ENCODE measurements at regions not wholly inside any gene's neighbourhood (a gene's known extent, or its start where the extent isn't known, plus 50 kb on each side); places are given as distances from the start of the nearest gene placed in this dataset.

DNA sequence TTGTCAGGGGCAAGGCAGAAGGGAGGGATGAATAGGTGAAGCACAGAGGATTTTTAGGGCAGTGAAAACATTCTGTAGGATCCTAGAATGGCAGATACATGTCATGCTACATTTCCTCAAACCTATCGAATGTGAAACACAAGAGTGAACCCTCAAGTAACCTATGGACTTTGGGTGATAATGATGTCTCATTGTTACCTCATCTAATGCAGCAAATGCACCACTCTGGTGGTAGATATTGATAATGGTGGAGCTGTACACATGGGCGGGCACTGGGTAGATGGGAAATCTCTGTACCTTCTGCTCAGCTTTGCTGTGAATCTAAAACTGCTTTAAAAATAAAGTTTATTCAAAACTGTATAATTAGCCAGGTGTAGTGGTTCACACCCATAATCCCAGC, 95.2 kb upstream of the NCK2 start:
- H3K4me3 ChIP-seq (ENCODE audit: low read depth in 1 of 2, low read length in 2 of 2) = no peak overlapping the region
- no peaks in the 10 kb centered on the region for H3K4me1 ChIP-seq (ENCODE audit: insufficient read depth, low read length)
- H3K27me3 ChIP-seq (ENCODE audit: control insufficient read depth in 1 of 2, insufficient read depth in 2 of 2, low read length in 2 of 2) = no peaks in the 10 kb centered on the region
- no peak overlapping the region for H3K27ac ChIP-seq (ENCODE audit: low read depth, low read length)
- no peak overlapping the region for H3K9ac ChIP-seq (ENCODE audit: low read length)
- H3K9me3 ChIP-seq (ENCODE audit: low read length) = no peaks in the 10 kb centered on the region
- no peaks in the 10 kb centered on the region for H3K36me3 ChIP-seq (ENCODE audit: insufficient read depth, low read length)

DNA sequence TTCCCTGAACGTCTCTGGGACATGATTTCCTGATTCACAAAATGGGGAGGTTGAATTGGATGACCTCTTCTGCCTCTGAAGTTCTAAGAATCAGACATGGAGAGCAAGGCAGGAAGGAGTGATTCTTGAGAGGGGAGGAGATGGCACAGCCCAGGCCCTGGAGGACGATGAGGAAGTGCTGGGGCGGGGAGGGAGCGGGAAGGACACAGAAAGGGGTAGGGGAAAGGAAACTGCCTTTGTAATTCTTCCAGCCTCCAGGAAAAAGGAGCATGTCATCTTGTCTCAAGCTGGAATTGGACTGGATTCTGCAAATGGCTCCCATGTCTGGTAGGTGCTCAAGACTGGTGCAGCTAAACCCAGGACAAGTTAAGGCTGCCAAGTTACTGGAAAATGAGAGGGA, 97.0 kb upstream of the NCK2 start:
- Histone ChIP-seq H3K9ac (ENCODE audit: low read length) (no peak overlapping the region), H3K4me1 (ENCODE audit: insufficient read depth, low read length) (no peaks in the 10 kb centered on the region), H3K36me3 (ENCODE audit: insufficient read depth, low read length) (no peaks in the 10 kb centered on the region), H3K27me3 (ENCODE audit: control insufficient read depth in 1 of 2, insufficient read depth in 2 of 2, low read length in 2 of 2) (no peaks in the 10 kb centered on the region), H3K4me3 (ENCODE audit: low read depth in 1 of 2, low read length in 2 of 2) (no peak overlapping the region), H3K9me3 (ENCODE audit: low read length) (no peaks in the 10 kb centered on the region), H3K27ac (ENCODE audit: low read depth, low read length) (no peak overlapping the region)

DNA sequence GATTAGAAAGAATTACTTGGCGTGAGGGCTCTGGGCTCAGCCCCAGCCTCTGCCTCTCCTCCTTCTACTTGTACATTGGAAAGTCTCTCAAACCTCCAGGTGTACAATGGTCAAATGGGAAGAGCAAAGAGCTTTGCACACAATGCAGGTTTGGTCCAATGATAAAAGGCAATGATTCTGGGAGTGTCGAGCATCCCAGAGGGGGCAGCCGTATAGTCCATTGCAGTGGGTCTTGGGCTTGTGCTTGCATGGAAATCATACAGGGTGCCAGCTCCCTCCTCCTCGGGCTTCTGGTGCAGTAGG, 98.0 kb upstream of the NCK2 start:
- H3K4me3 ChIP-seq (ENCODE audit: low read depth in 1 of 2, low read length in 2 of 2) = no peak overlapping the region
- H3K9me3 ChIP-seq (ENCODE audit: low read length) = no peaks in the 10 kb centered on the region
- H3K4me1 ChIP-seq (ENCODE audit: insufficient read depth, low read length) = no peaks in the 10 kb centered on the region
- H3K27me3 ChIP-seq (ENCODE audit: control insufficient read depth in 1 of 2, insufficient read depth in 2 of 2, low read length in 2 of 2) = no peaks in the 10 kb centered on the region
- H3K9ac ChIP-seq (ENCODE audit: low read length) = no peak overlapping the region
- H3K36me3 ChIP-seq (ENCODE audit: insufficient read depth, low read length) = no peaks in the 10 kb centered on the region
- no peak overlapping the region for H3K27ac ChIP-seq (ENCODE audit: low read depth, low read length)

DNA sequence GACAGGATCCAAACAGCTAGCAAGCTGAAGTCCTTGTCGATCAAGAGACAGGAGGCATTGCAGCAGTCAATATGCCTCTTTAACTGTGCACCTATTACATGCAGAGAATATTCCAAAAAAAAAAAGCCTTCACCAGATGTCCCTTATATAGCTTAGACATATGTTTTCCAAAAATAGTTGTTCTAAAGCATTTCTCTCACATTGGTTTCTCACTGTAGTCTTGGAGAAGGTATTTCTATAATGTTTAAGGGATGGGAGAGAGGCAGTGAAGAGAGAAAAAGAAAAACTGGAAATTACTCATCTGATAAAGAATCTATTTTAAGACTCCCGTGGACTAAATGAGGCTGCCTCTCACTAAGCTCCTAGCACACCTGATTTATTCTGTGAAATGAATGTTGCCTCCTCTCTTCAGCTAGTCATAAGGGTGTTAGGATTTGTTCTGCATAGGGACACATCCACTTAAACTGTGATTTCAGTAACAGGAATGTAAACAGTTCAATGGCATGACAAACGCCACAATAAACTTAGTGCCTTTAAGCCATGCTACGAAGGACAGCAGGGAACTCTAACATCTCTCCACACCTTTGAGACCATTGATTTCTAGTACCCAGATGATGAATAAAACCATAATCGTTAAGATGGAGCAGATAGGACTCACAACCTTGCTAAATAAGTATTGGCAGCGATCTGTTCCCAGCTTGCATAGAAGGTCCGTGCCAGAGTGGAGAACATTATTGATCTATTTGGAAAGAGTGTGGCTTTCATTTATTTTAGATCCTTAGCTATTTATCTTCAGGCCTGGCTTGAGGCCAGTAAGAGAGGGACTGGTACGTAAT, 98.6 kb upstream of the NCK2 start:
- Histone ChIP-seq H3K27me3 (ENCODE audit: control insufficient read depth in 1 of 2, insufficient read depth in 2 of 2, low read length in 2 of 2) (no peaks in the 10 kb centered on the region), H3K27ac (ENCODE audit: low read depth, low read length) (no peak overlapping the region), H3K9me3 (ENCODE audit: low read length) (no peaks in the 10 kb centered on the region)

DNA sequence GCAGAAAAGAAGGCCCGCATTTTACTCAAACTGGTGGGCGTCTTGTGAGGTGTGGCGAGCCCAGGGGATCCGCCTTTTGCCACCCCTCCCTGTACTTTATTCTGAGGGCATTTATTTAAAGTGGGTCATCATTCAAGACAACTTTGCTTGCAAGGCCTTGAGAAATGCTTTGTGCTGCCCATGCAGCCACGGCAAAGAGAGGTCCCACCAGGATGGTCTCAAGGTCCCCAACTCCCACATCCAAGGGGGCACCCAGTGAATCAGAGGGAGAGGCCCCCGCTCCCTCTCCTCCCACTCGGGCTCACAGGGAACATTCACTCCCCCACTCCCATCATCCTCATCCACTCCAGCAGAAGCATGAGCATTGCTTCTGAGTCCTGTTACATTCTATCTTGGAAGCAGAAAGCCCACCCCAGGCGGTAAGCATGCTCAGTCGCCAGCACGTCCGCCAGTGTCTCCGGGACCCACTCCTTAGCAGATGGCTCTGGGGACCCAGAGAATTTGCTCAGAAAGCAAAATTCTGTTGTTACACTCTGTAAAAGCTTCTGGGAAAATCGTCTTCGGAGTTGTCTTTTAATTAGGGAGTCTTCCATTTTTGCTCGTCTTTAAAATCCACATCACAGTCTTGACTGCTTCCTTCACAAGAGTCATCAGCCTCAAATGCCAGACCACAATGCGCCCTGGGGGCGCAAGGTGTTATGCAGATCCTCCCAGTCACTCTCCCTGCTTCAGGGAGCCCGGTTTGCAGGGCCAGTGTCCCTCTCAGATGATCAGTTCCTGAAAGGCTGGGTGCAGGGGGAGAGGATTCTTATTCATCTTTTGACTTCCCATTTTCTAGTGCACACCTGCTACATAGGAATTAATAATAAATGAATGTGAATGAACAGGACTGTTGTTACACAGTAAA, 99.4 kb upstream of the NCK2 start:
- Histone ChIP-seq H3K4me1 (ENCODE audit: insufficient read depth, low read length) (no peaks in the 10 kb centered on the region), H3K27ac (ENCODE audit: low read depth, low read length) (no peak overlapping the region), H3K9ac (ENCODE audit: low read length) (no peak overlapping the region), H3K36me3 (ENCODE audit: insufficient read depth, low read length) (no peaks in the 10 kb centered on the region), H3K27me3 (ENCODE audit: control insufficient read depth in 1 of 2, insufficient read depth in 2 of 2, low read length in 2 of 2) (no peaks in the 10 kb centered on the region), H3K4me3 (ENCODE audit: low read depth in 1 of 2, low read length in 2 of 2) (no peak overlapping the region), H3K9me3 (ENCODE audit: low read length) (no peaks in the 10 kb centered on the region)

More for the DNA sequence above, 98.6 kb upstream of the NCK2 start:
- no peak overlapping the region for H3K4me3 ChIP-seq (ENCODE audit: low read depth in 1 of 2, low read length in 2 of 2)
- H3K9ac ChIP-seq (ENCODE audit: low read length) = no peak overlapping the region
- no peaks in the 10 kb centered on the region for H3K4me1 ChIP-seq (ENCODE audit: insufficient read depth, low read length)
- no peaks in the 10 kb centered on the region for H3K36me3 ChIP-seq (ENCODE audit: insufficient read depth, low read length)

DNA sequence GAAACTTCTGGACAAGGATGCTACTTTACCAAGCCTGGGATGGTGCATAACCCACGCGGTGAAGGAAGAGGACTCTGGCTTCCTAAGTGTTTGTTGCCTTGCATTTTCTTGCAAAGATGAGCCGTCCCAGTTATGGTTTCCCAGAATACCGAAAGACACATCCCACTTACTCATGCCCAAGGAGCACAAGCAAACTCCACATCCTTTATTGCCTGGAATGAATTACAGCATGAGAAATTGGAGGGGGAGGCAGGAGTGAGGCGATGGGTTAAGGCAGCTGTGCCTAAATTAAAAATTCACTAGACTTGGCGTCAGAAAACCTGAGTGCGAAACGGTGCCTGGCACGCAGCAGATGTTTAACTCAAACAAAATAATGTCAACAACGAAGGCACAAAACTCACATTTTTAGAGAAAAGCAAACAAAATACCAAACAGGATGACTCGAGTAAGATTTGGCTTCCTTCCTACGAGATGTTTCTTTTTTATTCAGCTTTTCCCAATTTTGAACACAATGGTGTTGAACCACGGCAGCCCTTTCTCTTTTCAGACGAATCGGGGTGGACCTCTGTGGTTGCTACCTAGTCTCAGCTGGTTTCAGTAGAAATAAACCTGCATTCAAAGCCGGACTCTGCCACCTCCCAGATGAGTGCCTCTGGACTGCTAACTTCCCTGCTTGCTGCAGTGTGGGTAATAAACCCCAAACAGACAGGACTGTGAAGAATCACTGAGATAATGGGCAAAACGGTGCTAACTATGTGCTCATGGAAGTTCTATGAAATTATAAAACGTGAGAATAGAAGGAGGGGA, 100.3 kb upstream of the NCK2 start:
- Histone ChIP-seq H3K27me3 (ENCODE audit: control insufficient read depth in 1 of 2, insufficient read depth in 2 of 2, low read length in 2 of 2) (no peaks in the 10 kb centered on the region), H3K9me3 (ENCODE audit: low read length) (no peaks in the 10 kb centered on the region), H3K4me3 (ENCODE audit: low read depth in 1 of 2, low read length in 2 of 2) (no peak overlapping the region), H3K4me1 (ENCODE audit: insufficient read depth, low read length) (no peaks in the 10 kb centered on the region), H3K9ac (ENCODE audit: low read length) (no peak overlapping the region), H3K36me3 (ENCODE audit: insufficient read depth, low read length) (no peaks in the 10 kb centered on the region), H3K27ac (ENCODE audit: low read depth, low read length) (no peak overlapping the region)

DNA sequence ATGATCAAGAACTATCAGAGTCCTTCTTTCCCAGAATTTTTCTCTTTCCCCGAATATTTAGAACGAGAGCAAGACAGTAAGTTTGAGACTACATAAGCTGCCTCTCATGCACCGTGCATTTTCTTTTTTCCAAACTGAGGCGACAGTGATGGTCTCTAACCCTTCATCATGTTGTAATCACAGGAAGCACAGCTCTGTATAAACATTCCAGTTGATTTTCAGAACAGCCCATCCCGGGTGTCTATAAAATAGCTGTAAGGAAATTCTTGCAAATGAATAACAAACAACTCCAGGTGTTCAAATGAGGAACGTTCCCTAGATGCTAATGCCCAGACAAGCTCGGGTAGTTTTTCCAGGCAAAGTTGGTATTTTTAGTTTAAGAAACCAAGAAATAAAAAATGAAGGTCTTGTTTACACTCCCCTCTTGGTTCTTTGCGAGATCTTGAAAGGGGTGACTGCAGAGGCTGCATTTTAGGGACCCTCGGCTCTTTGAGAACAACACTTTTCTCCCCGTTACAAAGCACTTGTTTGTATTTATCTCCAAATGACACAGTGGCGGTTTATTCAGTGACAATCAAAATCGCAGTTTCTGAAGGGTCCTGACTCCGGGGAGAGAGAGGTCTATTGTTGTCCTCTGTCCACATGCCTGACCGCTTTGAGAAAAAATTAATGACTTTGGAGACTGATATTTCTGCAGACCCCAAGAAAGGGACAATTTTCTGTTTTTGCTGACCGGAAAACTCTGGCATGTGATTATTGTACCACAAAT, 101.1 kb upstream of the NCK2 start:
- H3K9me3 ChIP-seq (ENCODE audit: low read length) = no peaks in the 10 kb centered on the region
- no peak overlapping the region for H3K4me3 ChIP-seq (ENCODE audit: low read depth in 1 of 2, low read length in 2 of 2)
- H3K27me3 ChIP-seq (ENCODE audit: control insufficient read depth in 1 of 2, insufficient read depth in 2 of 2, low read length in 2 of 2) = no peaks in the 10 kb centered on the region
- H3K4me1 ChIP-seq (ENCODE audit: insufficient read depth, low read length) = no peaks in the 10 kb centered on the region
- H3K27ac ChIP-seq (ENCODE audit: low read depth, low read length) = no peak overlapping the region
- H3K36me3 ChIP-seq (ENCODE audit: insufficient read depth, low read length) = no peaks in the 10 kb centered on the region
- no peak overlapping the region for H3K9ac ChIP-seq (ENCODE audit: low read length)

DNA sequence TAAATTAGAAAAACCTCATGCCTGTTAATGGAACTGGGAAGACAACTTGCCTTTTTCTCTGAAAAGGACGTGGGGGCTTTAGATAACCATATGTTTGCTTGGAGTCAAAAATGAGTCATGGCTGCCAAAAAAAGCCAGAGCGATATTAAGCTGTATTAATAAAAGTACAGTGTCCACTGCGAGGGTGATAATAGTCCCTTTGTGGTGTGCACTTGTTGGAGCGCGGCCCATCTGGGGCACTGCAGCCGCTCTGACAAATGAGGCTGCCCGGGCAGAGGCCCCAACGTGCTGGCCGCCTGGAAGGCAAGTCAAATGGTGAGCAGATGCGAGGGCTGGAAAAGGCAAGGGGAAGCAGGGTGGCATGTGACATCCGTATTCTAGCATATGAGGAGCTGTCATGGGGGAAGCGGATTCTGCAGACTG, 103.3 kb upstream of the NCK2 start:
- Histone ChIP-seq H3K4me1 (ENCODE audit: insufficient read depth, low read length) (no peaks in the 10 kb centered on the region), H3K9me3 (ENCODE audit: low read length) (no peaks in the 10 kb centered on the region), H3K27me3 (ENCODE audit: control insufficient read depth in 1 of 2, insufficient read depth in 2 of 2, low read length in 2 of 2) (no peaks in the 10 kb centered on the region), H3K9ac (ENCODE audit: low read length) (no peak overlapping the region), H3K27ac (ENCODE audit: low read depth, low read length) (no peak overlapping the region), H3K4me3 (ENCODE audit: low read depth in 1 of 2, low read length in 2 of 2) (no peak overlapping the region), H3K36me3 (ENCODE audit: insufficient read depth, low read length) (no peaks in the 10 kb centered on the region)

DNA sequence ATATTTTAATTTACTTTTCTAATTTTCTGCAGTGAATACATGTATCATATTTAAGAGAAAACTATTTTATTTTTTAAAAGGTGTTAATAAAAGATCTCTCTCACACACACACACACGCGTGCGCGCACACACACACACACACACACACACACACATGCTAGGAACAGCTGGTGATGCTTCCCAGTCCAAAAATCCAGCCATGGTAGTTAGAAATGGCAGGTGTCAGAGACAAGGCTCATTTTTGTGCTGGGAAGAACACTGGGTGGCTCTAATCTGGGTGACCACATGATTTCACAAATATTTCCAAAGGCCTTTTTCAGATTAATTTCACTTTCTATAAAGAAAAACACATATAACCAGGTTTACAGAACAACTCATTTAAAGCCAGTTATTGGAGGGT, 104.5 kb upstream of the NCK2 start:
- H3K36me3 ChIP-seq (ENCODE audit: insufficient read depth, low read length) = no peaks in the 10 kb centered on the region
- H3K9me3 ChIP-seq (ENCODE audit: low read length) = no peaks in the 10 kb centered on the region
- H3K4me1 ChIP-seq (ENCODE audit: insufficient read depth, low read length) = no peaks in the 10 kb centered on the region
- no peak overlapping the region for H3K9ac ChIP-seq (ENCODE audit: low read length)
- H3K27ac ChIP-seq (ENCODE audit: low read depth, low read length) = no peak overlapping the region
- H3K4me3 ChIP-seq (ENCODE audit: low read depth in 1 of 2, low read length in 2 of 2) = no peak overlapping the region
- H3K27me3 ChIP-seq (ENCODE audit: control insufficient read depth in 1 of 2, insufficient read depth in 2 of 2, low read length in 2 of 2) = no peaks in the 10 kb centered on the region

DNA sequence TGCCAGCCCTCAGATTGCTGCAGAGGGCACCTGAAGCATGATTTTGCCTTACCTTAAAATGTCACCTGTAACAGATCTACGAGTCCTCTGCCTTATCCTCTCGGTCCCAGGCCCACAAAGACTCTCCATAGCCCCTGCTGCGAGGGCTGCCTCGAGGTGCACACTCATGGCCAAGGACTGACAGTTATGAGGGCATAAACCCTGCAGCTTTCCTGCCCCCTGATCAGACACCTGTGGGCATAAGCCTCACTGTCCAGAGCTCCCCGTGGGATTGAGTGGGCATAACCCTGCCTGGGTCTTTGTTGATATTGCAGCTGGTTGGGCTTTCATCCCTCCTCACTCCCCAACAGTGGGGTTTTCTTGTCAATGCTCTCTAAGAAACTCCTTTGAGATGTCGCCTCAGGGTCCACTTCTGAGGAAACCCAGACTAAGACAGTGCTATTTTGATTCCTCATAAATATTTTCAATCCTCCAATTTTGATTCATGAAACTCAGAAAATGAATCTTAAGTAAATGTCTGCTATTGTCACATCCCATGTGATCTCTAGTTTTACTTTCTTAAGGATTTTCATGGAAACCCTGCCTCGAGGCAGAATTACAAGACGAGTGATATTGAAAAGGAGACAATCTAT, 108.5 kb upstream of the NCK2 start:
- H3K9me3 ChIP-seq (ENCODE audit: low read length) = no peaks in the 10 kb centered on the region
- no peak overlapping the region for H3K9ac ChIP-seq (ENCODE audit: low read length)
- no peak overlapping the region for H3K27ac ChIP-seq (ENCODE audit: low read depth, low read length)
- H3K4me3 ChIP-seq (ENCODE audit: low read depth in 1 of 2, low read length in 2 of 2) = no peak overlapping the region
- no peaks in the 10 kb centered on the region for H3K36me3 ChIP-seq (ENCODE audit: insufficient read depth, low read length)
- H3K4me1 ChIP-seq (ENCODE audit: insufficient read depth, low read length) = no peaks in the 10 kb centered on the region
- no peaks in the 10 kb centered on the region for H3K27me3 ChIP-seq (ENCODE audit: control insufficient read depth in 1 of 2, insufficient read depth in 2 of 2, low read length in 2 of 2)

All from muscle layer of colon (tissue), 2 donors.